Suprapubic skin (tissue), 4 donors: ENCODE measurements at regions not wholly inside any gene's neighbourhood (a gene's known extent, or its start where the extent isn't known, plus 50 kb on each side); places are given as distances from the start of the nearest gene placed in this dataset.

ENCODE experiments used
- EP300 ChIP-seq: sonication (generic); formaldehyde crosslinking; IDR thresholded peaks from one replicate; pipeline ENCODE4 v1.6.1; 2017; ENCODE audit warnings: antibody characterized with exemption
- POLR2A ChIP-seq, 2 donors: fragments of 450-650 bp; IDR thresholded peaks; one replicate each; pipeline ENCODE4 v1.6.1; 2017; ENCODE audit warnings: antibody characterized with exemption in 2 of 2, mild to moderate bottlenecking in 2 of 2, moderate library complexity in 2 of 2
- POLR2AphosphoS5 ChIP-seq, 3 donors: sonication (generic); formaldehyde crosslinking; IDR thresholded peaks; one replicate each; pipeline ENCODE4 v1.6.1; 2017; ENCODE audit warnings: antibody characterized with exemption in 3 of 3
- TF ChIP-seq, protein P1 (sequence below), 2 donors: fragments of 200-600 bp in 1 of 2; fragments of 450-650 bp in 1 of 2; sonication (generic) in 1 of 2; IDR thresholded peaks; one replicate each; pipeline ENCODE4 v1.5.1; 2016 to 2019; ENCODE audit warnings: antibody characterized with exemption in 2 of 2, mild to moderate bottlenecking in 1 of 2, moderate library complexity in 1 of 2

DNA sequence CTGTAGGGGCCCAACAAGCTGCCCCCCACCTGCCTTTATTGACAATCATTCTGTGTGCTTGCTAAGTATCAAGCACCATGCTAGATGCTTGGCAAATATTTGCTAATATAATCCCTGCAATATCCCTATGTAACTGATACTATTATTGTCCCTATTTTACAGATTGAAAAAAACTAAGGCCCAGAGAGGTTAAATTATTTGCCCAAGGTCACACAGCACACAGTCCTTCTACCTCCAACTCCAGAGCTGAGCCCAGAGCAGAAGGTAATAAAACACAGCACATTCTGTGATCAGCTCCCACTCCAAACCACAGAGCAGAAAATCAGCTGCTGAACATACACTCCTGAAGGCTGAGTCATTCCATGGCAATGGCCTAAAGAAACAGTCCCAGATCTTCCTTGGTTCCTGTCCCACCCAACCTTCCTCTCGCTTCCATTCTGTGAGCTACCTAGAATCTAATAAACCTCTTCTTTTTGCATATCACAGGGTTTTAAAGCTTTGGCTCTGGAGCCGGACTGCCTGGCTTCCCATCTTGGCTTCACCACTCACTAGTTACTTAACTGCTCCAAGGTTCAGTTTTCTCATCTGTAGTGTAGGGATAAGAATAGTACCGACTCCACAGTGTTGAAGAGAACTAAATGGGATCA is 66.7 kb upstream of the ADRA1B start:
- TF ChIP-seq, protein P1, sequence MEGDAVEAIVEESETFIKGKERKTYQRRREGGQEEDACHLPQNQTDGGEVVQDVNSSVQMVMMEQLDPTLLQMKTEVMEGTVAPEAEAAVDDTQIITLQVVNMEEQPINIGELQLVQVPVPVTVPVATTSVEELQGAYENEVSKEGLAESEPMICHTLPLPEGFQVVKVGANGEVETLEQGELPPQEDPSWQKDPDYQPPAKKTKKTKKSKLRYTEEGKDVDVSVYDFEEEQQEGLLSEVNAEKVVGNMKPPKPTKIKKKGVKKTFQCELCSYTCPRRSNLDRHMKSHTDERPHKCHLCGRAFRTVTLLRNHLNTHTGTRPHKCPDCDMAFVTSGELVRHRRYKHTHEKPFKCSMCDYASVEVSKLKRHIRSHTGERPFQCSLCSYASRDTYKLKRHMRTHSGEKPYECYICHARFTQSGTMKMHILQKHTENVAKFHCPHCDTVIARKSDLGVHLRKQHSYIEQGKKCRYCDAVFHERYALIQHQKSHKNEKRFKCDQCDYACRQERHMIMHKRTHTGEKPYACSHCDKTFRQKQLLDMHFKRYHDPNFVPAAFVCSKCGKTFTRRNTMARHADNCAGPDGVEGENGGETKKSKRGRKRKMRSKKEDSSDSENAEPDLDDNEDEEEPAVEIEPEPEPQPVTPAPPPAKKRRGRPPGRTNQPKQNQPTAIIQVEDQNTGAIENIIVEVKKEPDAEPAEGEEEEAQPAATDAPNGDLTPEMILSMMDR (IDR thresholded peaks at IDR 0.05), result no peak
- no peak for TF ChIP-seq POLR2A (IDR thresholded peaks at IDR 0.05)
- TF ChIP-seq EP300, result no peak
- TF ChIP-seq POLR2AphosphoS5 (IDR thresholded peaks at IDR 0.05), result no peak
